ENCODE measurements at regions not wholly inside any gene's neighbourhood (a gene's known extent, or its start where the extent isn't known, plus 50 kb on each side); places are given as distances from the start of the nearest gene placed in this dataset.
A peak's percentile ranks its signal among the peaks of the same experiment; 100 is the strongest.

DNA sequence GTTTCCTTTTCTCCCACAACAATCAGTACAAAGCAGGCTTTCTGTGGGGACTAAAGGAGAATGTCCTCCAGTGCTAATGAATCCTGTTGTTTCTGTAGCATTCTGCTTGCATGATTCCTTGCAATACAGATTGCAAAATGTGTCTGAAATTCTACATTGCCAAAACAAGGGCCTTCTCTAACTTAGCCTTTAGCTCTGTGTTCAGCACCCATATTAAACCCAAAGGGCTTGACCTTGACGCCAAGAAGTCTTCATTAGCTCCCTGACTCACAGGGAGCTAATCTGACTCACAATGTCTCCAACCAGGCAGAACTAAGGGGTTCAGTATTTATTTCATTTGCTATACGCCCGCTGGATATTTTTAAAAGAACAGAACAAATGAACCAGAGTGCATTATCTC lies 241.4 kb upstream of the CLNK start:
- no peak overlapping the region for H3K4me3 ChIP-seq (ENCODE audit: low read depth, low read length)
- TF ChIP-seq, protein P1, sequence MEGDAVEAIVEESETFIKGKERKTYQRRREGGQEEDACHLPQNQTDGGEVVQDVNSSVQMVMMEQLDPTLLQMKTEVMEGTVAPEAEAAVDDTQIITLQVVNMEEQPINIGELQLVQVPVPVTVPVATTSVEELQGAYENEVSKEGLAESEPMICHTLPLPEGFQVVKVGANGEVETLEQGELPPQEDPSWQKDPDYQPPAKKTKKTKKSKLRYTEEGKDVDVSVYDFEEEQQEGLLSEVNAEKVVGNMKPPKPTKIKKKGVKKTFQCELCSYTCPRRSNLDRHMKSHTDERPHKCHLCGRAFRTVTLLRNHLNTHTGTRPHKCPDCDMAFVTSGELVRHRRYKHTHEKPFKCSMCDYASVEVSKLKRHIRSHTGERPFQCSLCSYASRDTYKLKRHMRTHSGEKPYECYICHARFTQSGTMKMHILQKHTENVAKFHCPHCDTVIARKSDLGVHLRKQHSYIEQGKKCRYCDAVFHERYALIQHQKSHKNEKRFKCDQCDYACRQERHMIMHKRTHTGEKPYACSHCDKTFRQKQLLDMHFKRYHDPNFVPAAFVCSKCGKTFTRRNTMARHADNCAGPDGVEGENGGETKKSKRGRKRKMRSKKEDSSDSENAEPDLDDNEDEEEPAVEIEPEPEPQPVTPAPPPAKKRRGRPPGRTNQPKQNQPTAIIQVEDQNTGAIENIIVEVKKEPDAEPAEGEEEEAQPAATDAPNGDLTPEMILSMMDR (IDR thresholded peaks at IDR 0.05; ENCODE audit: borderline replicate concordance, insufficient read depth, low read depth, low read length) = no peak

DNA sequence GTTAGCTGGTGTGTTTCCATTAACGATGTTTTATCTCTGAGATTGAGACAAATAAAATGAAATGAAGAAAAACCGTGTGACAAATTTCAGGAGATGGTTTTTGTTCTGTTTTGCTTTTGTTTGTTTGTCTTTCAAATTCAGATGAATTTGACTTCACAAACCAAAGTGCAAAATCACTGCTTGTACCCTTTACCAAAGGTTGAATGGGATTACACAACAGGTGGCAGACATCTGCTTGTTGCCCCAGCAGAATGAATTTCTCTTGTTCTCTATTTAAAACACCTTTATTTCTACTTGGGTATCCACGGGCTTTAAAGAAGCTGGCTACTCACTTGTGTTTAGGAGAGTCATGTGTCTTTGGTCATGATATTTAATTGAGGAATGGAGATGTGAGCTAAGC lies 239.7 kb upstream of the CLNK start:
- TF ChIP-seq, protein P1 (IDR thresholded peaks at IDR 0.05; ENCODE audit: borderline replicate concordance, insufficient read depth, low read depth, low read length) = no peak
- H3K4me3 ChIP-seq (ENCODE audit: low read depth, low read length) = no peak overlapping the region

DNA sequence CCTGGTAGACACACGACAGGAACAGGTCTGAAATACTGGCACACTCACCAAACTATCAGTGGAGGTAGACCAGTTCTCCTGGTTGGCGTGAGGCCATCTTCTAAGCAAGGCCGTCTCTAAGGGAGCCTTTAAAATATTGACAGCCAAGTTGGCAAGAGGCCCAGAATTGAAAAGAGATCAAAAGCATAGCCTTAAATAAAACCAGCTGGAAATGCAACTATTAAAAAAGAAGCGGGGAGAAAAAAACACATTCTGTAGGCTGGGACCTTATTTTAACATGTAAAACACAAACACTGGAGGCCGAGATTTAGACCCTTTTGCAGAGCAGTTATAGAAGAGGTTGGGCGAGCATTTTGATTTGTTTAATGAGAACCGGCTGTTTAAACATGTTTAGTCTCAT lies 233.0 kb upstream of the CLNK start:
- TF ChIP-seq, protein P1 (IDR thresholded peaks at IDR 0.05; ENCODE audit: borderline replicate concordance, insufficient read depth, low read depth, low read length) = no peak
- H3K4me3 ChIP-seq (ENCODE audit: low read depth, low read length) = no peak overlapping the region

DNA sequence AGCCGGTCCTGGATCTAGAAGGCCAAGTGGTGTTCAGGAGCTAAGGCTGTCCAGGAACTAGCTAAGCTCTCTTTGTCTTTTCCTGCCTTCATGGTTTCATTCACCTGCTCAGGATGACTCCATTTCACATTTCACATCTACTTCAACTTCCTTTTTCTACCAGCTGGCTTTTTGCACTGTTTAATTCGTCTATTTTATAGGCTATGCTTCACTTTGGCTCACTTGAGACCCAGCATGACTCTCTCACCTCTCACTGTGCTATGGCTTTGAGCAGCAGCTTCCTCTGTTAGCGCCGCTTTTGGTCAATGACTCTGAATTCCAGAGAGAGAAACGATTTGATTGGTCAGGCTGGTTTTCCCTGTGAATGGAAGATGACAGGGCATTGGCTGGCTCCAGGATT lies 213.5 kb upstream of the CLNK start:
- no peak overlapping the region for H3K4me3 ChIP-seq (ENCODE audit: low read depth, low read length)
- TF ChIP-seq, protein P1 (IDR thresholded peaks at IDR 0.05; ENCODE audit: borderline replicate concordance, insufficient read depth, low read depth, low read length) = no peak

DNA sequence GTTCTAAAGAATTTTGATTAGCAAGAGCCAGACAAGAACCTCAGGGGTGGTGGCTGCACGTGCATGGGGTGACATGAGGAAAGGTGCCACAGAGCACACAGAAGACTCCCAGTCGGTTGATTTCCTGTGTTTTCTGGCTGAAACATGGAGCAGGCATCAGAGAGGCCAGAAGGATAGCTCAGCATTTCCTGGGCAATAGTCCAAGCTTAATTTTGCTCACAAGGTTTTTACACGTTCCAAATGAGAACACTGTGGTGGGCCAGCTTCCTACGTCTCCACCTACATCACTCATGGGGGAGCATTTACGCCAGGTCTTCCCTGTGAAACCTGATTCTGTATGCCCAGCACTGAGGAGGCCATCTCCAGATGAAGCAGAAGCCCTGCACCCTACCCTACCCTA lies 212.5 kb upstream of the CLNK start:
- H3K4me3 ChIP-seq (ENCODE audit: low read depth, low read length) = no peak overlapping the region
- TF ChIP-seq, protein P1 (IDR thresholded peaks at IDR 0.05; ENCODE audit: borderline replicate concordance, insufficient read depth, low read depth, low read length) = no peak

DNA sequence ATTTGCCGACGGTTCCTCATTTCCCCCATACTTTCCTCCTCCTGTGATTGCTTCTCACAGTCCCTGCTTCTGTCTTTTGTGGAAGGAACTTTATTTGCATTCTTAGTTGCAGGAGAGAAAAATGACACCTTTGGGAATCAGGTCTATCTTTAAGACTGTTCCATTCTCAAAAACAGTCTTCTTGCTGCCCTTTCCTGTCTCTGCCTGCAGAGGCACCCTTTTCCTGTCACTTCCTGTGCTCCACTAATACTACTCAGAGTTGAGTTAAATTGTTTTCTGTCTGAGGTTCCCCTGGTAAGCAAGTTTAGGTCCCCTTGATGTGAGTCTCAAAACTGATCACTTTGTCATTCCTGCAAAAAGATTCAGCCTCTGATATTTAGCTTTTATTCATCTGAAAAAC lies 208.8 kb upstream of the CLNK start:
- TF ChIP-seq, protein P1 (IDR thresholded peaks at IDR 0.05; ENCODE audit: borderline replicate concordance, insufficient read depth, low read depth, low read length) = peak; percentile 66
- no peak overlapping the region for H3K4me3 ChIP-seq (ENCODE audit: low read depth, low read length)

DNA sequence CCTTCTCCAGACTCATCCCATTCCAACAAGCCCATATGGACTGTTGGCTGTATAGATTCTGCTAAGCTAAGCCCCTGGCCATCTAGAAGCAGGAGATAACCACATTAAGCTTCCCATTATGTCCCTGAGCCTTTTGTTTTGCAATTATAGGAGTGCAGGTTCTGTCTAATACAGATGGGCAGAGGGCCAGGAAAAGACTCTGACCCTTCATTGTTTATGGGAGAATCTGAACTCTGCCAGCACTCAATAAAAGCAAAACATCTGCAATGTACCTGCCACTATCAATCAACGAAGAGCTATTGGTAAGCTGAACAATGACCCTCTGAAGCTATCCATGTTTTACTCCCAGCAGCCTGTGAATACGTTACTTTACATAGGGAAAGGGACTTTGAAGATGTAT lies 207.3 kb upstream of the CLNK start:
- TF ChIP-seq, protein P1 (IDR thresholded peaks at IDR 0.05; ENCODE audit: borderline replicate concordance, insufficient read depth, low read depth, low read length) = no peak
- H3K4me3 ChIP-seq (ENCODE audit: low read depth, low read length) = no peak overlapping the region

Measured in GM12875 (cell line).